GM12878 (cell line): ENCODE measurements at regions not wholly inside any gene's neighbourhood (a gene's known extent, or its start where the extent isn't known, plus 50 kb on each side); places are given as distances from the start of the nearest gene placed in this dataset.

ENCODE experiments used
- ATAC-seq: fragments of 200-7000 bp; cut with Tn5 transposase; 3 replicates; pipeline ENCODE4 v1.9.1; 2020; ENCODE audit warnings: mild to moderate bottlenecking, moderate library complexity
- BruUV-seq: library from RNA; stranded (reverse); fragments of 400-500 nt; replicated peaks from 2 replicates; lab custom pipeline; 2021; lab: Mats Ljungman, UMichigan
- CTCF ChIA-PET: fragments of 300-600 bp; sonication (Branson Sonifier 250); formaldehyde crosslinking; extraction: SDS; loops from one replicate; lab custom pipeline; 2021; ENCODE audit warnings: inconsistent platforms; lab: Yijun Ruan, JAX
- POLR2A ChIA-PET: fragments of 350-600 bp; formaldehyde crosslinking; extraction: SDS; loops from one replicate; lab custom pipeline; 2021; ENCODE audit warnings: inconsistent platforms; lab: Charles Lee
- RAD21 ChIA-PET: fragments of 300-600 bp; sonication (Branson Sonifier 250); formaldehyde crosslinking; loops from one replicate; lab custom pipeline; 2023; ENCODE audit warnings: antibody characterized with exemption; ENCODE audit not compliant: unreplicated experiment; lab: Charles Lee
- SMC1A ChIA-PET: fragments of 300-600 bp; sonication (Branson Sonifier 250); formaldehyde crosslinking; loops from one replicate; lab custom pipeline; 2023; ENCODE audit not compliant: unreplicated experiment, uncharacterized antibody; lab: Charles Lee
- DNase-seq: peaks from one replicate; pipeline ENCODE4 v3.0.0-alpha.2; 2011; ENCODE audit warnings: low read depth, low spot score
- FAIRE-seq: peaks from 3 replicates; lab custom pipeline; 2011; peaks lifted over from hg19 to GRCh38; lab: Jason Lieb, UNC
- H2AFZ ChIP-seq: 2 replicates; pipeline ENCODE4 v1.6.0; 2011; ENCODE audit warnings: low read depth, low read length, control low read depth; ENCODE audit not compliant: control insufficient read depth
- H3K27ac ChIP-seq: 2 replicates; pipeline ENCODE4 v1.5.1; 2011; ENCODE audit warnings: control low read depth; ENCODE audit not compliant: control insufficient read depth, insufficient read depth
- H3K27me3 ChIP-seq, 2 experiments: replicated peaks in 1 of 2; 2 replicates each; pipeline versions ENCODE4 v1.6.0 to v1.6.1; 2011; ENCODE audit warnings: low read length in 1 of 2; ENCODE audit not compliant: control insufficient read depth in 2 of 2, insufficient read depth in 2 of 2
- H3K36me3 ChIP-seq, 2 experiments: 2 replicates each; pipeline ENCODE4 v1.5.1; 2011; ENCODE audit warnings: low read length in 1 of 2; ENCODE audit not compliant: control insufficient read depth in 2 of 2, insufficient read depth in 2 of 2
- H3K4me1 ChIP-seq: 2 replicates; pipeline ENCODE4 v1.6.1; 2011; ENCODE audit warnings: mild to moderate bottlenecking, low read length, moderate library complexity, mixed read lengths; ENCODE audit not compliant: control insufficient read depth, insufficient read depth
- H3K4me2 ChIP-seq: 2 replicates; pipeline ENCODE4 v1.6.0; 2011; ENCODE audit warnings: control low read depth; ENCODE audit not compliant: control insufficient read depth, insufficient read depth
- H3K4me3 ChIP-seq: fragments of 200-600 bp; sonication (generic); 2 replicates; pipeline ENCODE4 v1.5.1; 2016
- H3K79me2 ChIP-seq: 2 replicates; pipeline ENCODE4 v1.6.0; 2011; ENCODE audit warnings: low read length; ENCODE audit not compliant: control insufficient read depth, insufficient read depth
- H3K9ac ChIP-seq: 2 replicates; pipeline ENCODE4 v1.8.0; 2011; ENCODE audit warnings: low read length, control low read depth, mixed read lengths; ENCODE audit not compliant: control insufficient read depth, insufficient read depth
- H3K9me3 ChIP-seq: replicated peaks from 3 replicates; pipeline ENCODE4 v1.5.1; 2011; ENCODE audit warnings: mild to moderate bottlenecking, low read length; ENCODE audit not compliant: control insufficient read depth, insufficient read depth
- H4K20me1 ChIP-seq: 2 replicates; pipeline ENCODE4 v1.6.0; 2011; ENCODE audit not compliant: control insufficient read depth, insufficient read depth
- BCL11A ChIP-seq: IDR thresholded peaks from 2 replicates; pipeline ENCODE4 v1.6.1; 2011; ENCODE audit warnings: low read depth, low read length
- ETV6 ChIP-seq, 2 experiments: fragments of 450-650 bp in 1 of 2; IDR thresholded peaks in 1 of 2; conservative IDR thresholded peaks in 1 of 2; 2 replicates each; pipeline ENCODE4 v1.6.1; 2014; ENCODE audit warnings: antibody characterized with exemption in 1 of 2, borderline replicate concordance in 1 of 2, low read depth in 1 of 2, mild to moderate bottlenecking in 1 of 2, moderate library complexity in 1 of 2
- FOS ChIP-seq: IDR thresholded peaks from 3 replicates; pipeline ENCODE4 v1.6.1; 2011; ENCODE audit warnings: borderline replicate concordance; ENCODE audit not compliant: insufficient read length; ENCODE audit errors: extremely low read depth
- IRF4 ChIP-seq: IDR thresholded peaks from 2 replicates; pipeline ENCODE4 v1.6.1; 2011; ENCODE audit warnings: low read depth, low read length
- PBX3 ChIP-seq: IDR thresholded peaks from 2 replicates; pipeline ENCODE4 v1.6.1; 2011; ENCODE audit warnings: mild to moderate bottlenecking, low read depth, low read length, moderate library complexity; ENCODE audit not compliant: insufficient replicate concordance
- SRF ChIP-seq, 2 experiments: IDR thresholded peaks; 2 replicates each; pipeline ENCODE4 v1.6.1; 2011; ENCODE audit warnings: low read depth in 2 of 2, low read length in 2 of 2, mild to moderate bottlenecking in 1 of 2, moderate library complexity in 1 of 2
- TCF7 ChIP-seq: IDR thresholded peaks from 2 replicates; pipeline ENCODE4 v1.6.1; 2014; ENCODE audit warnings: antibody characterized with exemption, borderline replicate concordance
- ZNF592 ChIP-seq: fragments of 450-650 bp; IDR thresholded peaks from 2 replicates; pipeline ENCODE4 v1.6.1; 2017; ENCODE audit warnings: mild to moderate bottlenecking, moderate library complexity
- WGBS: methylation state at CpG from one replicate; pipeline ENCODE4 v1.1.6; 2016; ENCODE audit warnings: low lambda C conversion rate; ENCODE audit not compliant: insufficient replicate concordance, insufficient coverage; ENCODE audit errors: missing lambda C conversion rate; 5-methylcytosine and 5-hydroxymethylcytosine counted together
- in situ Hi-C: fragments of 300-500 bp; cut with MboI; formaldehyde crosslinking; loops from 9 replicates; pipeline ENCODE4 v1.14.3; 2018; ENCODE audit warnings: mixed read lengths
- intact Hi-C: fragments of 100-400 bp; cut with micrococcal nuclease; formaldehyde crosslinking; loops from one replicate; pipeline ENCODE4 v1.14.2; 2022; ENCODE audit not compliant: unreplicated experiment

GRCh38 chr1:59104191-59104760, 192.6 kb upstream of the FGGY start:
- FAIRE-seq (no peak), DNase-seq (no peak), ATAC-seq (no peak)
- intact Hi-C loops (no loop called here), in situ Hi-C loops (no loop called here)
- Histone ChIP-seq H3K36me3 (no peaks in the 10 kb centered on the region), H3K4me3 (no peak overlapping the region), H3K4me2 (no peak overlapping the region), H3K9ac (no peak overlapping the region), H3K79me2 (no peaks in the 10 kb centered on the region), H3K4me1 (no peaks in the 10 kb centered on the region), H3K27me3 (no peaks in the 10 kb centered on the region), H3K9me3 (no peaks in the 10 kb centered on the region; the same call in 2 of the 3 replicates)
- SMC1A ChIA-PET = interaction anchor here (0.6 to 1.3 kb wide), 2 partner anchors 123 to 245 kb away, joined by 3 to 5 read pairs; no protein-coding TSS in a partner anchor
- RAD21 ChIA-PET = interaction anchor here (0.8 kb wide), 1 partner anchor 91 kb away, joined by 3 read pairs; no protein-coding TSS in a partner anchor
- CTCF ChIA-PET = interaction anchor here (0.6 to 1.1 kb wide), 2 partner anchors 7 to 340 kb away, joined by 3 to 4 read pairs; no protein-coding TSS in a partner anchor
- BruUV-seq = no TSS peak
- 69% methylated on average over 4 of the region's 4 CpGs for WGBS
- POLR2A ChIA-PET = no interaction called here
- TF ChIP-seq TCF7 (no peak), SRF (IDR thresholded peaks at IDR 0.05; ENCODE audit: low read depth in 2 of 2, low read length in 2 of 2) (no peak), FOS (no peak), PBX3 (no peak), IRF4 (no peak), ZNF592 (no peak), BCL11A (no peak), ETV6 (conservative IDR thresholded peaks at IDR 0.05 in 1 of 2, IDR thresholded peaks at IDR 0.05 in 1 of 2; ENCODE audit: borderline replicate concordance in 1 of 2, low read depth in 1 of 2) (no peak)
- TF ChIP-seq, all 136 proteins: peak for 0
- Histone ChIP-seq H2AFZ (no peak overlapping the region), H3K27ac (no peak overlapping the region), H4K20me1 (no peaks in the 10 kb centered on the region)
